Non-pigmented ciliary epithelial cell (primary cell): ENCODE measurements at regions not wholly inside any gene's neighbourhood (a gene's known extent, or its start where the extent isn't known, plus 50 kb on each side); places are given as distances from the start of the nearest gene placed in this dataset.

Experiments used
- DNase-seq: peaks from one replicate; pipeline ENCODE4 v3.0.0-alpha.2; 2010; ENCODE audit warnings: low read depth

GRCh38 chr4:178414881-178415446, 972.7 kb upstream of the AGA start:
- DNase-seq, result no peak

DNA sequence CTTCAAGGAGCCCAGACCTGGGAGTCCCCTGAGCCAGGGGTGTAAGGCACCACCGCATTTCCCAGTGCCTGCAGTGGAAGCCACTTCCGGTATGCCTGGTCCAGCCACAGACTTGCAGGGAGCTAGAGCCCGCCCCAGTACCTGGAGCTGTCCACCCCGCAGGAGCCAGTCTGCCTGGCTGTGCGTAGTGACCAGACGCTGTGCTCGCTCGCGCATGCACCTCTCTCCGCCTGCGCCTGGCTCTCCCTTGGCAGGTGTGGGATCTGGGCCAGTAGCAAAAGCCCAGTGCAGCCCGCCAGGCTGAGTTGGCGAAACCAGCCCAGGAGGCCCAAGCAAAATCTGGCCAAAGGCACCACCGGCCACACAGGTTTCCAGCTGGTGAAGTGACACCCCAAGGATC, 973.7 kb upstream of the AGA start:
- DNase-seq, result no peak

DNA sequence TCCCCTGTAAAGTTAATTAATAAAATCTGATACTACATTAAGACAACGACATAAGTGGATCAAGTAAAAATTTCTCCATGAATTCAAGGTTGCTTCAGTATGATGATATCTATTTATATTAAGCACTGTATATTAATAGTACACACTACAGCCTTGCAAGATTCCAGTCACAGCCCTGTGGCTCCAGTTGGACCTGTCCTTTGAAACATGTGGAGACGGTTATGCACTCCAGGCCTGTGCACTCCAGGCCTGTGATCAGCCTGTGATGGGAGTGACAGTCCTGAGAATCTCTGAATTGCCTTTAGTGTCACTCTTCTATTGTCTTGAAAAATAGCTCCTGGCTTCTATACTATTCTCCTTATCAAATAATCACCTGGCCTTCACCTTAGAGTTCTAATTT, 981.1 kb upstream of the AGA start:
- DNase-seq, result no peak

DNA sequence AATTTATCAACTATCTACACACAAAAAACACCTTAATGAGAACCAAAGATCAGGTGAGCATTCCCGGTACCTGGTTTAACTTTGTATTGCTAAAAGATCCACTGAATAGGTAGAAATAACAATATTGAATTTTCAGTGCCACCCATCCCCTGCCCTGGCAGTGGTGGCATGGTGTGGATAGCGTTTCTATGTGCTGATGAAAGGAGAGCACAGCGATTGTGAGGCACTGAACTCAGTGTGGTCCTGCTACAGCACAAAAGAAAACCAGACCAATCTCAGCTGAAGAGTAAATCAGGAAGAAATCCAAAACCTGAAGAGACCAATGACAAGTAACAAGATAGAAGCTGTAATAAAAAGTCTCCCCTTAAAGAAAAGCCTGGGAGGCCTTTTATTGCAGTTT, 984.6 kb upstream of the AGA start:
- no peak for DNase-seq

DNA sequence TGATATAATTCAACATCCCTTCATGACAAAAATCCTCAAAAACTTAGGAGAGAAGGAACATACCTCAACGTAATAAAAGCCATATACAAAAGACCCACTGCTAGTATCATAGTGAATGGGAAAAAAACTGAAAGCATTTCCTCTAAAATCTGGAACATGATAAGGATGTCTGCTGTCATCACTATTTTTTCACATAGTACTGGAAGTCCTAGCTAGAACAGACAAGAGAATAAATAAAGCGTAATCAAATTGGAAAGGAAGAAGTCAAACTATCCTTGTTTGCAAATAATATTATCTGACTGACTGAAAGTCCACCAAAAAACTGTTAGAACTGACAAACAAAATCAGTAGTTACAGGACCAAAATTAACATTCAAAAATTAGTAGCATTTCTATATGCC, 985.4 kb upstream of the AGA start:
- no peak for DNase-seq

DNA sequence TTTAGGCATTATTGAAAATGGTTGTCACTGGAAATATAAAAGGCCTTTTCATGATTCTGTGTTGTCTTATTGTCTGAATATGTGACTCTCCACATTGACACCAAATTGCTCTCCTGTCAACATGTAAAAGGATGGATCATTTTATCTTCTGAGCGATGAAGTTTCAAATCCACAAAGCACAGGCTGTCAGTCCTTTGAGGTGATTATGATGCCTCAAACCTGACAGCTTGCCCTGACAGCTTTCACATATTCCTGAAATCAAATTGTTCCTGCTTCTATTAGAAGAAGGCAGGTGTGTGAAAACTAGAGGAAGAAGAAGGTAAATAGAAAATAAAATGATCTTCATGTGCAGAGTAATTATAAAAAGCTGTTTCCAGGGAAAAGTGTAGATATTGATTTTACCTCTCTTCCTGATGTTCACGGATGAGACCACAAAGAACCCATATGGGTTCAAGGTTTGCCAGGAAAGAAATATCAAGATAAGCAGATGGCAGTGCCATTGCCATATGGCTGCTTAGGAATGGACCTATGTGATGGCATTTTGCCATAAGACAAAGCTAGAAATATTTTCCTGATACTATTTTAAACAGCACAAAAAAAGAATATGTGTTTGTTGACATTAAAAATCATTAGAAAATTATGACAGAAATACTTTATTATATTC, 1006.3 kb upstream of the AGA start:
- DNase-seq, result no peak

GRCh38 chr4:178450614-178451013, 1008.4 kb upstream of the AGA start:
- DNase-seq, result no peak

- no peak for DNase-seq
Measured at GRCh38 chr4:178453057-178453456, 1010.8 kb upstream of the AGA start.

GRCh38 chr4:178457286-178457685, 1015.0 kb upstream of the AGA start:
- DNase-seq, result no peak

- DNase-seq, result no peak
Measured at GRCh38 chr4:178462710-178463109, 1020.5 kb upstream of the AGA start.

- DNase-seq, result no peak
Measured at GRCh38 chr4:178463747-178464146, 1021.5 kb upstream of the AGA start.

DNA sequence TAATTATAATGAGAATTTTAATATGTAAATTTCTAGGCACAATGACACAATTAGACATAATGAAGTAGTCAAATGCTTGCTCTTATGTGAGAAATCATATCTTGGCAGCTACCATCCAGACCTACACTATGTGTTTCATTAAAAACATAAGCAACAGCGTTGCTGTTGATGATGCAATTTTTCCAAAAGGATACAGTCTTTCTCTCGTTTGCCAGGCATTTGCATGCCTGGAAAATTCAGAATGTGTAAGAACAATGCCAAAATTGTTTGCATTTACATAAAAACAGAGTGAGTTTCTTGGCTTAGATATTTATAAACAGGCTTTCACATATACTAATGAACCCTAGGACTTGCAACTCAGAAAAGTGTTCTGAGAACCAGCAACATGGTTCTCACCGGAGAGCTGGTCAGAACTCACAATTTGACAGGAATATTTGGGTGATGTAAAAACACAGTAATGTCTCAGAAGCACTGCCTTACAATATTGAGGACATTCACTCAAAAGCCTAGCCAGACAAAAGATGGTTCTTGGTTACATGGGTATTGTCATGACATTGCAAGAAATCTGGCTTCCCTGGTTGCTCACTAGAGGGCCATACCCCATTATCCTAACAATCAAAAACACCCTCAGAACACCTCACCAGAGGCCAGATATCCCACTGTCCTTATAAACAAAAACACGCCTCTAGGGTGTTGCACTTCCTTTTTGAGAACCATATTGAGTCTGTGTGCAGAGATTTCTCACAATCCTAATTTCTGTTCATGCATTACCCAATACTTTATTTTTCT, 1029.0 kb upstream of the AGA start:
- DNase-seq, result no peak

GRCh38 chr4:178471994-178472393, 1029.8 kb upstream of the AGA start:
- DNase-seq, result no peak

GRCh38 chr4:178480105-178480504, 1037.9 kb upstream of the AGA start:
- DNase-seq, result no peak

DNA sequence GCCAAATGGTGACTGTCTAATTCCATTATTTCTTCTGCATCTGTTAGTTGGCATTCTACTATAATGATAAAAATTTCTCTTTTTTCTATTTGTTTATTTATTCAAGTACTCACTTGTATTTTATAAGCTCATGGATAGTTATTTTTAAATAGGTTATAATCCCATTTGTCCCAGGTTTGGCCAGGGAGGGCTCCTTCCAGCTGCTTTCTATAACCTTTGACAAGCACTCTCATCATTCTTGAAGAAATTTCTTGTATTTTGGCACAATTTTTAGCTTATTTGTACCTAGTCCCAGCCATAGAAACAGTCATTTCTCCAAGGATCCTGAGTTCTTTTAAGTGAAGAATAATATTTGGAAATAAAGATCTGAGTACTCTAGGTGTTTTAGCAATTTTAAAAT, 1038.6 kb upstream of the AGA start:
- no peak for DNase-seq

GRCh38 chr4:178481564-178481963, 1039.3 kb upstream of the AGA start:
- no peak for DNase-seq

GRCh38 chr4:178523038-178523437, 1080.8 kb upstream of the AGA start:
- DNase-seq, result no peak

GRCh38 chr4:178535939-178536579, 1093.8 kb upstream of the AGA start:
- no peak for DNase-seq

- no peak for DNase-seq
Measured at GRCh38 chr4:178553201-178553600, 1111.0 kb upstream of the AGA start.

DNA sequence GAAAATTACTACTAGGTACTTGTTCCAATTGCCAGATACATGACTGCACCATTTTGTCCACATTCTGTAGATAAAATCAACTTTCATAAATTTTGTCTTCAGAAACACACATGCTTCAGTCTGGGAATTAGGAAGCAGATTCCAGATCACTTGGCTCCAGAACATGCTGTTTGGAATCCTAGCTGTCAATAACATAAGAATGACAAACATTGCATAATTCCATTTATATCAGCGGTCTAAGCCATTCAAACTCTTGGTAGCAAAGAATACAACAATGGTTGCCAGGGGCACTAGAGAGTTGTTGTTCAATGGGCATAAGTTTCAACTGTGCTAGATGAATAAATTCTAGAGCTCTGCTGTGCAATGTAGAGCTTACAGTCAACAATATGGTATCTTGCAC, 1112.1 kb upstream of the AGA start:
- DNase-seq, result no peak

GRCh38 chr4:178556796-178557195, 1114.6 kb upstream of the AGA start:
- no peak for DNase-seq

DNA sequence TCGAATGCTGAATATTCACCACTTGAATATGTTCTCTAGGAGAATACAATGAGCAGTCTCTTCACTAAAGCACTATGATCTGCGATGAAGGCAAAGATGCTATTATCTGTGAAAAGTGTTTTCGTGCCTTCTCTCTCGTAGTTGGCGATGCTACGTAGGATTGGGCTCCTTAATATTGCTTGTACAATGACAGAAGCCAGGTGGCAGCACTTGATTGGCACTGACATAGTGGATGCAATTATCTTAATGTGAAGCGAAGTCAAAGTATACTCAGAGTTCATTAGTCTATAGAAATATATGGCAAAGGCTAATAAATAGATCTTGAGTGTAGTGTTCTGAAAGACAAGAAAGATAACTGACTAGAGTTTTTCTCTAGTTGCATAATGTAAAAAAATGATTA, 1135.7 kb upstream of the AGA start:
- DNase-seq, result no peak

DNA sequence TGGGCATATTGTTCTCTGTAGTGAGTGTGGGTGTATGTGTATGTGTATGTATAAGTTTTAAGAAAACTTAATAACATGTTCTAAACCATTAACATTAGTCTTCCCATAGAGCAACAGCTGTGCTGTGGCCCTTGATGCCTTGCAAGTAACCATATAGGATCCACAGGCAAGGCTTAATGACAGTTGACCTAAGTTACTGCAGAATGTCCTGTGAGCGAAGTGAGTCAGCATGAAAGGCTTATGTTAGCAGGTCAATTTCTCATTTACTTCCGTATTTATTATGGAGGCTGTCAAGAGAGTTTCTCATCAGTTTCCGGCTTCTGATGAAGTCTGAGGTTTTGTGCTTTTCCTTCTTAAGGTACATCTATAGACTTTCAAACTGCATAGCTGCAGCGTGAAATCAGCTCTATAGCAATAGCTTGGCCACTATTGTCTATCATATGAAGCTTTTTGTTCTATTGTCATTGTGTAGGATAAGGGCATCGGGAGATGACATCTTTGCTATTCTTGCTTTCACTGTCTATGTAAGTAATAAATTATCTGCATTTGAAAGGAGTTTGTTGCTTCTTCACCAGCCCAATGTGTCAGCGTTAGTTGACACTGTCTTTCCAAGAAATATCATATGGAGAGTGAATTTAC, 1153.4 kb upstream of the AGA start:
- no peak for DNase-seq
